Cardiac septum (tissue), 1 donor: ENCODE measurements at regions not wholly inside any gene's neighbourhood (a gene's known extent, or its start where the extent isn't known, plus 50 kb on each side); places are given as distances from the start of the nearest gene placed in this dataset.
"Not testable (repeated sequence)": the region's sequence is repeated elsewhere in the genome, so short reads cannot be mapped to it uniquely, and the experiment has no call there.

Source experiments
- DNase-seq: peaks from one replicate; pipeline ENCODE4 v3.0.0-alpha.2; 2020; ENCODE audit warnings: low spot score
- intact Hi-C: fragments of 100-400 bp; cut with DNase I; formaldehyde crosslinking; loops from one replicate; pipeline ENCODE4 v1.14.0; 2022
- donor health status: DM: no; HTN: no; CAD: no.

DNA sequence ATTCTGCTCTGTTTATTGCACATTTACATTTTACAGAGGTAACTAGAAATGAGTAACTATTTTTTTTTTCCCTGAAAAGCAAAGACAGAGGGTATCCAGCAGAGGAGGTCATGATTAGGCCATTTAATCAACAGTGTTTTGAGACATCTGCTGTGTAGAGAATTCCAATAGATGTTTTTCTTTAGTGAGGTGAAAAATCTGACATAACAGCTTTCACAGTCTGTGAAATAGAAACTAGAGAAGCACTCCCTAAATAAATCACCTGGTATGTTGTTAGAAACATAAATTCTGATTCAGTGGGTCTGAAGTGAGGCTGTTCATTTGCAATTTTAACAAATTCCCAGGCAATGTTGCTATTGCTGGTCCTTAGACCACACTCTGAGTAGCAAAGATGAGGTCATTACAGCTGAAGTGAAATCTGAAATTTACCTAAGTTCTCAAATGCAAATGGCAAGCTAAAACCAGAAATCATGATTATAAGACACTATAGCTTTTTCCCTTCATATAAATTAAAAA, 329.2 kb upstream of the LRRC3B start:
- DNase-seq = no peak
- intact Hi-C loops = no loop called here

DNA sequence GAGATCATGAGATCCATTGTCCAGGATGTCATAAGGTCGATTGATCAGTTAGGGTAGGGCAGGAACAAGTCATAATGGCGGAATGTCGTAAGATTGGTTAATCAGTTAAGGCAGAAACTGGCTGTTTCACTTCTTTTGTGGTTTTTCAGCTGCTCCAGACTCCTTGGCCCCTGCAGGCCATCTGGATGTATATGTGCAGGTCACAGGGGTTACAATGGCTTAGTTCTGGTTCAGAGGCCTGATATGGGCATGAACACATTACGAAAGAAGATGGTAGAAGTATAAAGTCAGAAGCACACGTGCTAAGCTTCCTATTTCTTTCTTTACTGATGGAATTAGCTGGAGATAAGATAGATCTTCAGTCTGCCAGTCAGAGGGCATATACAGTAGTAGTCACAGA, 315.4 kb upstream of the LRRC3B start:
- no peak for DNase-seq
- intact Hi-C loops = no loop called here

DNA sequence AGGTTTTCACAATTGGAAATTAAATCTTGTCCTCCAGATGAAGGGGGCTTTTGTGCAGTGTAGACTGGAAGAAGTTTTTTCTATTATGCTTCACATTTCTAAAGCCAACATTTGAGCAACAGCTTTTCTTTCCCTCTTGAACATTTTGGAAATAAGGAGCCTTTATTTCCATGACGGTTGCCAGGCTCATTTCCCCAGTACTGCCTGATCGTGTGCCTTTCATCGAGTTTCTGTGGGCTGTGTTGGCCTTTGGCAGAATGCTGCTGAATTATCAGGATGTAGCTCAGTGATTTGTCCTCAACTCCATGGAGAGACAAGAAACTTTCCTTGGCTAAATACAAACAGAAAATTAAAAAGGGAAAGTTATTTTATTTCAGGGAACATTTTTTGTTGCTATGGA, 314.8 kb upstream of the LRRC3B start:
- no peak for DNase-seq
- intact Hi-C loops = no loop called here

DNA sequence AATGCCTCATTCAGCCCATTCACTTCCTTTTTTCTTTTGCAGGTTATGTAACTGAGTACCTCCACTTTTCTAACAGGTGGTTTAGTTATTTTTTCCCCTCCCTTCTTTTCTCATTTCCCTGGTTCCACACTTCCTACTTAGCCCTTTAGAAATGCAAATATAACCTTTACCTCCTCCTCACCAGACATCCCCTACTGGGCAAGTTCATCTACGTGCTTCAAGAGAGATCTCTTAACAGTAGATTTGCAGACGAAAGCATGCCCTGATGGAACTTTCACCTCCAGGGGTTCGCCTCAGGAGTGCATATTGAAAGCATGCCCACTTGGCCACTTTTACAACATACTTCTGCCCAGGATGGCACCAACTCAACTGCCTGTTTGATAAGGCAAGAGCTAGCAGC, 314.1 kb upstream of the LRRC3B start:
- intact Hi-C loops = no loop called here
- no peak for DNase-seq

DNA sequence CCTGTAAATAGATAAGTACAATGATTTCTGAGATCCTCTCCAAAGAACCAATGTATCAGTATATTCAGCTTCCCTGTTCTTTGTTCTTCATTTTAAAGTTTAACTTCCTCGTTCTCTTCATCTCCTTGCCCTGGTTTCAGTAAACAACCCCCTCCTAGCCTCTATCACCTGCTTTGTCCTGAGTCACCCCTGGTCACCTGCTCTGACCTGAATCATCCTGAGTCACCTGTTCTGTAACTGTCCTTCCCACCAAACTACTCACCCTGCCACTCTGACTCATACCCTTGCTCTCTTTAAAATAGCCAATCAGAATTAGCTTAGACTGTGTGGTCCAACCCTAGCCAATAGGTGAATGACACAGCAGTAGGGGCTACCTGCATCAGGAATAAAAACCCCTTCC, 313.0 kb upstream of the LRRC3B start:
- DNase-seq, intact Hi-C loops: not testable (repeated sequence)

DNA sequence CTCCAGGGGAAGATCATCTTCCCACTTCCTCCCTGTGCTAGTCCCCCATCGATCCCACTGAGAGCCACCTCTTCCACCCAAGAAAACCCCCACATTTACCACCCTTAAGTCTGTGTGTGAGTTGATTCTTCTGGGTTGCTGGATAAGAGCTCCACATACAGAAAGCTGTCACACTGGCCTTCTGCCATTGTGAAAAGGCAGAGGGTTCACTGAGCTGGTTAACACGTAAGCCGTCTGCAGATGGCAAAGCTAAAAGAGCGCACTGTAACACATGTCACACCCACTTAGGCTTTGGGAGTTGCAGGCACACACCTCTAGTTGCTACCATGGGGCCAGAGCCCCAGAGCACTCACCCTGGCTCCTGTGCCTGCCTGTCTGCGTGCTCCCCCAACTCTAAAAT, 309.8 kb upstream of the LRRC3B start:
- no peak for DNase-seq
- intact Hi-C loops = no loop called here

DNA sequence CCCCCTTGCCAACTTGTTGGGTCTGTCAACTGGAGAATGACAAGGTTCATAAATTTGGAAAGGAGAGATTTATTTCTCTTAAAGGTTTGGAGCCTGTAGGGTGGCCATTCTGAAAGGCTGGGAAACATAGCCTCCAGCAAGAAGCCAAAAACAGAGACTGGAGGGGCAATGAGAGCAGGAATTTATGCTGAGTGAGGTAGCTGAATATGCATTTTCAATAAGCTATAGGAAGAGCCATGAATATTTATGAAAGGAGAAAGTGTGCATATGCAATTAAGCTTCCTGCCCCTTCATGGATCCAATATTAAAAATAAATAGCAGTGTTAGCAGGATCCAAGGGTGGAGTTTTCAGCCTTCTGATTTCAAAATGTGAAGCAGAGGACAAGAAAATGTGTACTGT, 306.1 kb upstream of the LRRC3B start:
- DNase-seq = no peak
- intact Hi-C loops = no loop called here

DNA sequence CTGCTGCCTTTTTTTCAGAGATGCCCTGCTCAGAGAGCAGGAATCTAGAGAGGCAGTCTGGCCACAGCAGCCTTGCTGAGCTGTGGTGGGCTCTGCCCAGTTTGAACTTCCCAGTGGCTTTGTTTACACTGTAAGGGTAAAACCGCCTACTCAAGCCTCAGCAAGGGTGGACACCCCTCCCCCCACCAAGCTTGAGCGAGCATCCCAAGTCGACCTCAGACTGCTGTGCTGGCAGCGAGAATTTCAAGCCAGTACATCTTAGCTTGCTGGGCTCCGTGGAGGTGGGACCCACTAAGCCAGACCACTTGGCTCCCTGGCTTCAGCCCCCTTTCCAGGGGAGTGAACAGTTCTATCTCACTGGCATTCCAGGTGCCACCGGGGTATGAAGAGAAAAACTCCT, 298.8 kb upstream of the LRRC3B start:
- DNase-seq, intact Hi-C loops: not testable (repeated sequence)

DNA sequence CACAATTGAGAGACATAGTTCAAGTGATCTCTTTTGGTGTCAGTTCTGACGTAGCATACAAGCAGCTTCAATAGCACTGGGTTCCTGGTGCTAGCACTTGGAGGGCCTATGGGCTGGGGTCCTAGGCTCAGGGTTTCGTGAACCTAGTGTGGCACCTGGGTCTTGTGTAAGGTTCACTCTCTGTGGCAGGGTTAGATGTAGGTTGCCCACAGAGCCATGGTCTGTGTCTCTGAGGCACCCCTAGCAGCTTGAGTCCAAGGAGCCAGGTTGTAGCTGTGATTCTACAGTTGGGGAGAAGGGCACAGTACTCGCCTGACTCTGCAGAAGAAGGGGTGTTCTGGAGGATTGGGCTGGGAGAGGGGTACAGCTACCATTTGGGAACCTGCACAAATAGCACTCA, 282.6 kb upstream of the LRRC3B start:
- intact Hi-C loops = no loop called here
- DNase-seq = no peak

DNA sequence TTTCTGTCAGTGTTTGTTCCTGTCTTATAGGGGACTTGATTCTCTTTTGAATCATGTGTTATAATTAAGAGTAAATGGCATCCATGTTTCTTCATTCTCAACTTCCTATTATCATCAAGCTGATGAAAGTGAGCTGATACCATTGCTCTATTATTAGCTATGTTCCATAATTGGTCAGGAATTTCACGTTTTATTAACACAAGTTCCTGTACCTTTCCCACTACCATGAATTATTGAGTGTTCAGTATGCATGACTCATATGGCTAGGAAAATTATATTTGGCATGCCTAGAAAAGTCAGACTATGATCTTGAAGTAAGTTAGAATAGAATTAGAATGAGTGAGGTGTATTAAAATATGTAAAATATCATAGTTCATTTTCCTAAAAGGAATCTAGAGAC, 278.9 kb upstream of the LRRC3B start:
- intact Hi-C loops = no loop called here
- no peak for DNase-seq

DNA sequence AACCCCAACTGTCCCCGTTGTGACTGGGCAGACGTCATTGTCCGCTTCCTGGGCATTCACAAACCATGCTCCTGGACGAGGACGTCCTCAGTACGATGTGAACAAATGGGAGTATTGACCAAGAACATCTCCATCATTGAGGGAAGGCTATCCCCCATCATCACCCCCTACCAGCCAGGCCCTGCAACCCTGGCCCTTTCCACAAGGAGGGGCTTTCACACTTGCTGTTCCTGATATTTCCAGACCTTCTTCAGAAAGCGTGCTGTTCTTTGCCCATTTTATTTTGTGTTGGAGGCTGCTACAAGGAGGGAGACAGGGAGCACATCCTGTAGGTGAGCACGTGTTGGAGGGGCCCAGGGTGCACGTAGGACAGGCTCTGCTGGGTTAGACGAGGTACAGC, 277.0 kb upstream of the LRRC3B start:
- intact Hi-C loops = no loop called here
- no peak for DNase-seq

DNA sequence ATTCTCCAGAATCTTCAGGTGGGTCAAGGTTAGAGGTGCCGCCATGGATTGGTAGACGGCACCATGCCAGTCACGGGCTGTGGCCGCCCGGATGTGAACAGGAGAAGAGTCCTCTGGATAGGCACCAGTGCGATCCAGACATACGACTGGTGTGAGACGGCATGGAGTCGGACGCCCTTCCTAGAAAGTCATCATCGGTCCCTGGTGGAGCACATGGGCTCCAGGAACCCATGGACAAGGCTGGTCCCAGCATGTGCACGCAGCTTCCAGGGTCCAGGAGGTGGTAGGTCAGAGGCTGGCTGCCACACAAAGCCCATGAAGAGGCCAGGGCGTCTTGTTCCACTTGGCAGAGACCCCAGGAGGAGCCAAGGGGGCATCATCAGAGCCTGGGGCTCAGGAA, 276.1 kb upstream of the LRRC3B start:
- intact Hi-C loops = no loop called here
- DNase-seq = no peak

DNA sequence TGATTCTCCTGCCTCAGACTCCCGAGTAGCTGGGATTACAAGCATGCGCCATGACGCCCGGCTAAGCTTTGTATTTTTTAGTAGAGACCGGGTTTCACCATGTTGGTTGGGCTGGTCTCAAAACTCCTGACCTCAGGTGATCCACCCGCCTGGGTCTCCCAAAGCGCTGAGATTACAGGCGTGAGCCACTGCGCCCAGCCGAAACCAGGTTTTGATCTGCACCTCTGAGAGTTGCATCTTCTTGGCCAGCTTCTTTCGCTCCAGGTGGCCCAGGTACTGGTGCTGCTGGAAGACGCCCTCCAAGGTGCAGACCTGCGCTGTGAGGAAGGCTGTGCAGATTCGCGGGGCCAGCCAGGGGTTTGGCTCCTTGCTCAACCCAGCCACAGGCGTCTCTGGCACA, 275.4 kb upstream of the LRRC3B start:
- intact Hi-C loops = no loop called here
- DNase-seq = no peak

DNA sequence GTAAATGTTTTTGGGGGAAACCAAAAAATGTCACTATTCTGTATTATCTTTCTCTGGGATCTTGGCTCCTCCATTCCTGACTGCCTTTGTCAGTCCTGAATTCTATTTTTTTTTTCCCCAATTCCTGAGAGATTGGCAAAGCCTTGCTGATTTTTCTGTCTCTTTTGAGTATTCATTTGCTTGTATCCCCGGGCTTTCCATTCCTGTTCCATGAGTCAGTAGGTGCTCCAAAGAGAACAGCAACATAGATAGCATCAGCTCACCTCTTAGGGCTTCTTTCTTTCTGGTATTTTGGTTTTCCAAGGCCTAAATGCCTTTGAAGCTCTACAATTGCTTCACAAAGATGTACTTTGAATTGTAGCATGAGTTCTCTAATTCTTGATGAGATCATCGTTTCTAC, 271.7 kb upstream of the LRRC3B start:
- intact Hi-C loops = no loop called here
- no peak for DNase-seq

DNA sequence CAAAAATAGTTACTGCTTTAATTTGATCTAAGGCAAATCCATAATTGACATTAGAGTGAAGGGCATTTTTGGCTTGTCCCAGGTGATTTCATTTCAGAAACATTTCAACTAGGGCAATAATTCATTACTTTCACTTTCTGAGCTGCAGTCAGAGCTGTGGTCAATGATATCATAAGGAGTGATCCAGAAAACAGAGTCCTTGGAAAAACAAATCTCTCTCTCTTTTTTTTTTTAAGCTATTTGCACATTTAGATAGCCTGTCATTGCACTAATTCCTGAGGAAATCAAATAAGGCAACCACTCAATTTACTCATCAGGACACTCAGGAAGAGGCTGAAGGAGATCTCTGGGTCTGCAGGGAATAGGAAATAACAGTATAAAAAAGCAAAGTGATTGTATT, 269.5 kb upstream of the LRRC3B start:
- intact Hi-C loops = no loop called here

DNA sequence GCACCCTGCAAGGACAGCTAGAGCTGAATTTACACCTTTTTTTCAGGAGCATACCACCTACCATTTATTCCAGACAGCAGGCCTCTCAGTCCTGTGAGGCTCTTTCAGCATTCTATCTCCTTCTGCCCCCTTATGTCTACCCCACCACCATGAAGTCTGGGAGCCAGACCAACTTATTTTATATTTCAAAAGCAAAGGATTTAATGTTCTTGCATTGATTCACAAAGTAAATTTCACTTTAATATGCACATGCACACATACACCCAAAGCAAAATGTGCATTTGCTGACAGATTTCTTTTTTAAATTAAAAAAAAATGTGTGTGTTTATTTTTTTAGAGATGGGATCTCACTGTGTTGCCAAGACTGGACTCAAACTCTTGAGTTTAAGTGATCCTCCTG, 264.2 kb upstream of the LRRC3B start:
- intact Hi-C loops = no loop called here
- no peak for DNase-seq

More for the DNA sequence above, 269.5 kb upstream of the LRRC3B start:
- no peak for DNase-seq

DNA sequence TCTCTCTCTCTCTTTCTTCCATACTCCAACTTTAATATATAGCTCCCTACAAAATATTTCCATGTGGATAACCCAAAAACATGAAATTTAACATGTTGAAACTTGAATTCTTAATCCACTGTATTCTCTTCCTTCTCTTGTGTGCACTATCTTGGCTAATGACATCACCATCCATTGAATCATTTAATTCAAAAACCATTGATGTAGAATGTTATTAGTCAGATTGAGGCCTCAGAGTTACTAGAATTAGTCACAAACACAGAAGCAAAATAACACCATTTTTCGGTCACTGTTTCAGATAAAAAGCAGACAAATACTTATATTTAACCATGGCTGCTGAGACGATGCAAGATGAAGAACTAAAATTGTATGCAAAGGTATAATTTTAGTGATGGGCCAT, 256.9 kb upstream of the LRRC3B start:
- no peak for DNase-seq
- intact Hi-C loops = no loop called here

DNA sequence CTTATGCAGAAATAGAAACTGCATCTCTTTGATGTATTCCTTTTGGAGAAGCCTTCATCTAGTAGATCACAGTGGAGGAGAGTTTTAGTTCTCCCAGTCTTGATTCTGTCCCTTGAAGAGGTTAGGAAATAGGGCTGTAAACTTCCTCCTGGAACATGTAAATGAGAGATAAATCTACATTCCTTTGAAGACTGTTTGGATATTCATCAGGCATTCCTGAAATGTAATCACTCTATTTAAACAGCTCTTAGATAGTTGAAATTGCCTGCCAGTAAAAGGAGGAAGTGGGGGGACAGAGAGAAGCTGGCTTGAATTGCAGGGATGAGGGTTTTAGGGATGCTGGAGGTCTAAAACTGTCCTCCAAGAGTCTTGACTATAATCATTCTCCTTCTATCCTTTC, 254.3 kb upstream of the LRRC3B start:
- intact Hi-C loops = no loop called here
- no peak for DNase-seq

DNA sequence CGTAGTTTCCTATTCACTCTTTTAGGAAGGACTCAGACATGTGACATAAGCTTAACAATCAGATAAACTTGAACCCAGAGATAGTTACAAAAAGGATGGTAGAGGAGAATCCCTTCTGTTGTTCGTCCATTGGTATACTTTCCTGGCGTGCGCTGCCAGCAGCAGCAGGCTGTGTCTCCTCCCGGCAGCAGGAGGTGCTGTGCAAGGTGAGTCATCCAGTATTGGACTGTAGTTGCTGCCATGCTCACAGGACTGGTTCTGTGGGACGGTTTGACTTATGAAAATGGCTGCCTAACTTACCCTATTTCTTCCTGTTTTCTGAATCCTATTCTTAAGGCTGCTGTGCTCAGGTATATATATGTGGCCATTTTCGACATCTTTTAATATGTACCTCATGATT, 253.4 kb upstream of the LRRC3B start:
- intact Hi-C loops = no loop called here
- no peak for DNase-seq

DNA sequence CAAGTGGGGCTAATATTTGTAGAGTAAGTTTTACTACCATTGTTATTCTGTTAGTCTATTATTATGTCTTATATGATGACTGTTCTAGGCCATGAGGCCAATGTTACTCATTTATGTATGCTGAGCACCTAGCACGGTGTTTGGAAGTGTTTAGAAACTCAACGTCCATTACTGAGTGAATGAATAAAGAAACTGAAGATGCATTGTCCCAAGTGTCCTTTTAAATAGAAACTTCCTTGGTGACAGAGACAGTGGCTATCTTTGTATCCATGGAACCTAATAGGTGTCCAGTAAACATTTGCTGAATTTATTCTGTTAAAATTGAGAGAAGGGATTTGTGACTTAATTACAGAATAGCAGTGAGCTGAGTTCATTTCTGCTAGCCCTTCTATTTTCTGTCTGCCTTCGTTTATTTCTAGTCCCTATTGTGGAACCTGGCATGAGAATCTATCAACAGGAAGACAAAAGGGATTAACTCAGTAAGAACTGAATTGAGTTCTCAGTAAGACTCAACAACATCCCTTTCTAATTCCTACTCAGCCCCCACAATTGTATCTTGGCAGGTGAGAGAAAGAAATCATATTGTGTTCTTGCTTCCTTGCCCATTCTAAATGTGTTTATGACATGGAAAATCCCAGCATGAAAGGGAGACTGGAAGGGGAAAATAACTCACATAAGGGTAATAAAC, 246.6 kb upstream of the LRRC3B start:
- DNase-seq = no peak
- intact Hi-C loops = no loop called here

DNA sequence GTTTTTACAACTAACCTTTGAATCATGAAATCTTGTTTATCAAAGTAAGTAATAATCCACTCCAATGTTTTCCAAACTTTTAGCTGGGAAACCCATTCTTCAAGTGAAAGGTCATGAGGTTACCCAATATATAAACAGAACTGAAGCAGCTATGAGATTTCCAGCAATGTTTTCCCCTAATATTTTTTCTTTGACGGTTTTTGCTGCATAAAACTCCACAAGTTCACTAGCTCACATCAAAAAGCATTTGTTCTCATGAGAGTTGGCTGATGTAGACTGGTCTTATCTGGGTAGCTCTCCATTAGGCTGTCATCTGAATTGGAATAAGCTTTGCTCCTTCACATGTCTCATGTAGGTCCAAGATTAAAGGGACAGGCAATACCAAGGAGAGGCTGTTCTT, 241.2 kb upstream of the LRRC3B start:
- intact Hi-C loops = no loop called here
- no peak for DNase-seq

DNA sequence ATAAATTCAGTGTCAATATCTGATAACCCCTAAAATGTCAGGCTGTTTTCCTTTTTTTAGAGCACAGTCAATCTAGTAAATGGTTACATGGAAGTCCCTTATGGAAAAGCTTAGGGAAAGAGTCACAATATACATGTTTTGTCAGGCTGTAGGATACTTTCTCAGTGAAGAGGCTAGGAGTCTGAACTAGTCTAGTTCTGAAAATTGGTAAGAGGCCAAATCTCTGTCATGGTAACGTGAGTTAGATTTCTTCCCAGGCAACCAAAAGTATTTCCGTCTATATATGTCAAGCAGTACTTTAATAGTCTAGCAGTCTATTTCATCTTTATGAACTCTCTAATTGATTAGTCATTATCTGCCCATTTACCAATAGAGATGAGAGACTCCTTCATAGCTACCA, 215.9 kb upstream of the LRRC3B start:
- no peak for DNase-seq
- intact Hi-C loops = no loop called here
